NCI-H524 treated with DMSO at 0.1 percent for 48 hours (cell line): ENCODE measurements at regions not wholly inside any gene's neighbourhood (a gene's known extent, or its start where the extent isn't known, plus 50 kb on each side); places are given as distances from the start of the nearest gene placed in this dataset.

Source experiments
- DNase-seq: peaks from one replicate; lab custom pipeline; 2025; lab: John Stamatoyannopoulos, UW

- no peak for DNase-seq
Measured at GRCh38 chr17:72426321-72426720, 305.5 kb downstream of the SOX9 start.

DNA sequence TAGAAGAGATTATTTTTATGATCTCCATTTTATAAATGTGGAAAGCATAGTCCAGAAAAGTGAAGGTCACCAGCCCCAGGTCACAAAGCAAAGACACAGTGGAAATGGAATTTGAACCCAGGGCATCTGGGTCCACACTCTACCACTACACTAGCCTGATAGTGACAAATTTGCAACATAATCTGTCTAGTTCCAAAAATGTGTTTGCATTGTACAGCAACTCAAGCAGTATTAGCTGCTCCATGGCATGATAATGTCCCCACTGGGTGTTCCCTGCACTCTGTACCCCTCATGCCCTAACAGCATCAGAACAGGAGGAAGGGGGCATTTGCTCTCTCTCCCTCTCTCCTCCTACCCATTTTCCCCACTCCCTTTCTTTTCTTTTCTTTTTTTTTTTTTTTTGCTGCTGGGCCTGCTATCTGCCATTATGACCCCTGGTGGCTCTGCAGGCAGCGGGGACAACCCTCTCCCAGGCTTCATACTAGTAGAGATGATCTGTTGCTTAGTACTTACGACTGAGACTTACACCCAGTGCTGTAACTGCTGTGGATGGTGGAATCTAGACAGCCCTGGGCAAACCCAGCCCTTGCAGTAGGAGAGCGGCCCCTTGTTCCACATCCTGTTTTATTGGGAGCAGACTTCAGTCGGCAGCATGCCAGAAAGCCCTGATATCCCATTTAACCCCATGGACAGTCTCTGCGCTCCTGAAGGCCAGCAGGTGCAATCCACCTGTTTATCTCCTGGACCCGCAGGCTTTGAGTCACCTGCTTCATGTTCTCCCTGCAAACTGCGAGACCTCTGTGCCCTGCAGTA, 306.3 kb downstream of the SOX9 start:
- DNase-seq = no peak

- DNase-seq = no peak
Measured at GRCh38 chr17:72427761-72428109, 306.9 kb downstream of the SOX9 start.

DNA sequence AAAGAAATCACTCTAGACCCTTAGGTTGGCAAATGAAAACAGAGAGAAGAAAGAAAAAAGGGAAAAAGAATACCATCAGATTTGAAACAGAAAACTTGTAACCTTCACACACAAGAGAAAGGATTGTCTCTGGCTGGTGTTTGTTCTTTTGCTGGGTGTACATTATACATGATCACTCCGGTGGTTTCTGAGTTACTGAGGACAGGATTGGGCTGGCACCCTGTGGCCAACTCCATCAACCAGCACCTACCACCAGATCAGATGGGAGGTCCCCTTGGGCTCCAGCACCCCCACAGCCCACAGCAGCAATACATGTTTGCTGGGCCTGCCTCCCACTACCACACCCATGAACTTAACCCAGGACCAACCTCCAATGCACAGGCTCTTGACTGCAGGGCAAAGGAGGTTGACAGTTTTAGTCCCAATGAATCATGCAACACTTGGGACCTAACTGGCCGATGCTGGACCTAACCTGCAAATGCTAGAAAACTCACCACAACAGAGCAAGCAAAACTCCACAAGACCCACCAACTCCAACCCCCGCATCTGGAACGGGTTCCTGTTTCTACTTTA, 308.3 kb downstream of the SOX9 start:
- DNase-seq = no peak

DNA sequence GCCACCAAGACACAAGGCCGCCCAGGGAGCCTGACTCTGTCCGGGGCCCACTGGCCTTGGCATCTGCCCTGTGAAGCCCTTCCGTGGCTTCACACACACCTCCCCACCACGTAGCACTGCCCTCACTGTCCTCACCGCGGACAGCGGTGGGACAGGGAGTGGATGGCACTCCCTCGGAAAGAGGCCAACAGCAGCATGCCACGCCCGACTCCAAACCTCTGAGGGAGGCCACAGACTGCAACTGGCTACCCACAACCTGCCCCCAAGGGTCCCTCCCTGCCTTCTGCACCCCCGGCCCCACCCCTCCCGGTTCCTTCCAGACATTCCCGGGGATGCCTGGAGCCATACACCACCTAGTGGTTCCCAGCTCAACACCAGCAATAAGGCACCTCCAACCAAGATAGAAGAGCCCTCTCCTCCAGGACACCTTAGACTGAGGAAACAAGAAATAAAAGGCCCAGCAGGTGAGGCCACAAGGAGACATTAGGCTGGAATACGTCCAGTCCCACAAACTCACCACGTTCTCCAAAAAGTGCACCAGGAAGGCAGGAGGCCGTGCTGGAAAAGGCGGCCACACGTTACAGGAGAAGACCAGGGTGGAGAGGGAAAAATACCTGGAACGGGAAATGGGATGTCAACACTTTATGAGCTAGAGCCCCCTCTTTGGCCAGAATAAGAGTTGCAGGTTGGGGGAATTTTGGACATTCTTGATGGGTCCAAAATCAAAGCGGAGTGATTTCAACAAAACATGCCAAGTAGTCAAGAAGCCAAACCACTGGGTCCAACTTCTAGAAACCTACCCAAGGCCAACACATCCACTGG, 310.0 kb downstream of the SOX9 start:
- DNase-seq = no peak

DNA sequence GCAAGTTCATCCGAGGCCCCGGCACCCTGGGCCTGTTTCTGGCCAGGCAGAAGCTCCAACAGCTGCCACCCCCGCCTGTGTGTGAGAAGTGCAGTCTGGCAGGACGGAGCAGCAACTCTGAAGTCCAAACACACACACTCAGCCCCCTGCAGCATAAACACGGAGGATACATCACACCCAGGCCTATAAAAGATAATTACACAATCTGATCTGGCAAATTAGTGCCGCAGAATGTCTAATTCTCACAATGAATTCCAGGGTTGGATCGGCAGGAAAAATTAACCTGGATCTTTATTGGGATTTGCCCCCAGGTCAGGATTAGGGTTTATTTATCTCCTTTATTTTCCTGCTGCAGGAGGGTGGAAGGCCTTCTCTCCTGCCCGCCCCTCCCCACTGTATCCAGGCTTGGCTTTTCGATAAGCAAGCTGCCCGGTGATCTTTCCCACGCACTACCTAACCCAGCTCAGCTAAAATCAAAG, 311.4 kb downstream of the SOX9 start:
- peak; percentile 34 for DNase-seq

GRCh38 chr17:72432881-72433280, 312.1 kb downstream of the SOX9 start:
- no peak for DNase-seq

GRCh38 chr17:72433797-72434196, 313.0 kb downstream of the SOX9 start:
- DNase-seq = no peak

DNA sequence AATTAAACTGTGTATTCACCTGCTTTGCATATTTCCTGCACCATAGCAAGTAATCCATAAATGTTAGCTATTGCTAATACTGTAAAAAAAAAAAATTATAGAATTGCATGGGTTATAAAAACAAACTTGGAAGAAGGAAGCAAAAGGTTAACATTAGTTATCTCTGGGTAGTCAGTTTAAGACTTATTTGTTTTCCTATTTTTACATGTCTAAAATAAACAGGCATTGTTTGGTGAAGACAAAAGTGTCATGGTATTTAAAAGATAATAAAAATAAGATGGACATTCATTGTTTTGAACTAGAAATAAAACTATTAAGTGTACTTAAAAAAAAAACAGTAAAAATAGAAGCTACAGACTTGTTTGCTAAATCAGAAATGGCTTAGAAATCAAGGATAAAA, 313.8 kb downstream of the SOX9 start:
- no peak for DNase-seq

DNA sequence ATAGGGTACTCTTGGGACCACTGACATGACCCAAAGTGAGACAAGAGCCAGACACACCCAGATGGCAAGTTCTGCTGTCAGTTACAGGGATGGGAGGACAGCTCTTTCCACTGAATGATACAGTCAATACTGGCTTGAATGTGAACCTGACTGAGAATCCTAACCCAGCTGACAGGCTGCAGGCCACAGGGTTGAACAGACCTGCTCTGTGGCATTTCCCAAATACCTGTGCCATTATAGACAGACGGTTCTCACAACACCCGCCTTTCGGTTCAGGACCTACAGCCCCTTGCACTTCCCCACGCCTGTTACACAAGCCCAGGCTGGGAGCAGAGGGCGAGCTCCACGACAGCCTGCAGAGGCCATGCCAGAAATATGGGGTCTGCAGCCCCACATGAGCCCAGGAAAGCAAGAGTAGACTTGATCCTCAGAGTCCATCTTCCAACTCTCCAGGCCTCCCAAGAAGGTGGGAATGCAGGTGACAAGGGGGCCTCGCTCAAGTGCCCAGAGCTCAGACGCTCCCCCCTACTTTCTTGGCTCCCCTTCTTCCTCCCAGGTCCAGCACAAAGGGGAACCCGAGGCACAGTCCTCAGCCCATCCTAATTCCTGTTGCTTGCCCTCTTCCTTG, 314.3 kb downstream of the SOX9 start:
- DNase-seq = no peak

GRCh38 chr17:72438783-72439182, 318.0 kb downstream of the SOX9 start:
- DNase-seq = no peak

GRCh38 chr17:72439893-72440502, 319.2 kb downstream of the SOX9 start:
- DNase-seq = peak; percentile 83

- DNase-seq = no peak
Measured at GRCh38 chr17:72440961-72441360, 320.1 kb downstream of the SOX9 start.

DNA sequence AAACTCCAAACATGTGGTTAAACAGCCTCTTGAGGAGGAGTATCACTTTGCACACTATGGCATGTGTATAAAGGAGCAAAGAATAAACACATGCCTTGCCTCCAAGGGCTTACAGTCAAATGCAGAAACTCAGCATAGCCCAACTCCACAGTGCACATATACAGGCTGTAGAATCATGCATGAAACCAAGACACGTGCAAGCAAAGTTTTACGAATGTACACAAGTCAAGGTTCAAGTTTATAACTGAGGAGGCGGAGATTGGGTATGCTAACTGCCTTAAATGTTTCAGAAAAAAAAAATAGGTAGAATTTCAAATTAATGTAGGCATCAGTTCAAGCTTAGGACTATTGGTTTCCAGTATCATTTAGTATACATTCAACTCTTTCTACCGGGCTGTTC, 321.1 kb downstream of the SOX9 start:
- no peak for DNase-seq

GRCh38 chr17:72444517-72445054, 323.8 kb downstream of the SOX9 start:
- no peak for DNase-seq

DNA sequence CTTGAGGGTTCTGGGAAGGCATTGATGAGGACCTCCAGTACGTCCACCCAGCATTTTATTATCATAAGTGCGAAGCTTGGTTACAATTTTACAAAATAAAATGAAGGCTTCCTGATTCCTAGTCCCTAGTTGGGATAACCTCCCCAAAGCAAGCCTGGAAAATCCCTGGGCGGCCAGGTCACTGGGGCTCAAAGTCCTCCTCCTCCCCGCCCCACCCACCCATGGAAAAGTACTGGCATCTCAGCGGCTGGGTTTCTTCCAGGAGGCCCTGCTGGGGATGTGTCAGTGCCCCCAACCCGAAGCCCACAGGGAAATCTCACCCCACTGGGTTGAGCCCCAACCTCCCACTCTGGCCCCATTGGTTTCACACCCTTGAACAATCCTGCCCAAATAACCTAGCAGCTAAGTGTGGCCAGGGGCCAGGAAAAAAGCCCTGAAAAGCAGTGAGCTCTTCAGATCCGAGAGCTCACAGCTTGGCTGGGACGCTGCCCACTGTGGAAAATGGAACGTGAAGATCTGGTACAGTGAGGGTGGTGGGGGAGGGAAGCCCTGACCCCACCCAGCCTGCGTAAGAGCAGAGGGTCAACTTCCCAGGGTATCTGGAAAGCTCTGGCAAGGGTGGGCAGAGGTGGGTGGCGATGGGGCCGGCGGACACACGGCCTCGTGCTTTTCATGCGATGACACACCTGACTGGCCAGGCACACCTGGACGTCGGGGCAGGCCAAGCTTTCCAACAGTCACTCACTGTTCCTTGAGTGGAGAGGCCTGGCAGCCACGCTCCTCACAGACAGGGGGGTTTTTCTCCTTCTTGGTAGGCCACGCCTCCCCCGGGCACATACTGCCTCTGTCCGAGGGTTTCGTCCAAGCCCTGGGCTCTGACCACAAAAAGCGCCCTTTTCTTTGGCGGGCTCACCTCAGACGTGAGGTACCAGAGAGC, 324.5 kb downstream of the SOX9 start:
- DNase-seq = no peak

- no peak for DNase-seq
Measured at GRCh38 chr17:72446118-72446517, 325.3 kb downstream of the SOX9 start.

GRCh38 chr17:72446525-72447250, 325.9 kb downstream of the SOX9 start:
- DNase-seq = no peak

- no peak for DNase-seq
Measured at GRCh38 chr17:72447251-72447640, 326.4 kb downstream of the SOX9 start.

DNA sequence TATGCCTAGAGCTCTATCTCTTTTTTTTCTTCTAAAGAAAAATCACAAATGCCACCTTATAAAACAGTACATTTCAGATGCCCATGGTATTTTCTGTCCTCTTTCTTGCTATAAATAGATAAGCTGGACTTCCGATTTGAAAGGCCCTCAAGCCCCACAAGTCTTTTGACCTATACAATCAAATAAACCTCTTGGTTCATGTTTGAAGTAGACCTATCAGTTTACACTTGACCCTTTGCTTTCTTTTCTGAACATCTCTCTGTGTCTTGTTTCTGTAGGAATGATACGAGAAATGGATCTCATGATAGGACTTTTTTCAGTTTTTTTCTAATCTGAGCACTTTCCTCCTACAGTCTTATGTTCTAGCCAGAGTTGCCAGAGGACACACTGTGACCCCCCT, 327.2 kb downstream of the SOX9 start:
- no peak for DNase-seq
